AG04450 (cell line): ENCODE measurements at regions not wholly inside any gene's neighbourhood (a gene's known extent, or its start where the extent isn't known, plus 50 kb on each side); places are given as distances from the start of the nearest gene placed in this dataset.

Source experiments
- CTCF ChIA-PET: fragments of 300-600, 350-600 bp; formaldehyde crosslinking; extraction: SDS; loops from one replicate; lab custom pipeline; 2022; ENCODE audit warnings: antibody characterized with exemption, inconsistent platforms; lab: Charles Lee
- POLR2A ChIA-PET: fragments of 350-600 bp; formaldehyde crosslinking; extraction: SDS; loops from one replicate; lab custom pipeline; 2021; ENCODE audit warnings: antibody characterized with exemption, inconsistent platforms; lab: Yijun Ruan, JAX
- DNase-seq: peaks from one replicate; pipeline ENCODE4 v3.0.0-alpha.2; 2011; ENCODE audit warnings: low read depth, low spot score
- H3K27ac ChIP-seq: one replicate; pipeline ENCODE4 v1.5.1; 2012; ENCODE audit warnings: low read depth, low read length, control low read depth
- H3K27me3 ChIP-seq: one replicate; pipeline ENCODE4 v1.6.0; 2012; ENCODE audit warnings: low read length; ENCODE audit not compliant: control insufficient read depth, insufficient read depth
- H3K4me3 ChIP-seq: 2 replicates; pipeline ENCODE4 v1.5.1; 2011; ENCODE audit warnings: mild to moderate bottlenecking, low read depth, low read length, control low read depth
- H3K9me3 ChIP-seq: 2 replicates; pipeline ENCODE4 v1.5.1; 2012; ENCODE audit warnings: low read length; ENCODE audit not compliant: control insufficient read depth, insufficient read depth
- CTCF ChIP-seq: IDR thresholded peaks from 2 replicates; pipeline ENCODE4 v1.5.1; 2011; ENCODE audit warnings: low read depth, low read length, control low read depth, inconsistent platforms

- no peak overlapping the region for H3K4me3 ChIP-seq
- TF ChIP-seq CTCF, result no peak
- POLR2A ChIA-PET, result no interaction called here
- H3K27me3 ChIP-seq, result no peaks in the 10 kb centered on the region
- CTCF ChIA-PET, result interaction anchor here (0.6 to 1.5 kb wide), 2 partner anchors 128 to 1259 kb away, joined by 3 to 5 read pairs; no protein-coding TSS in a partner anchor
- H3K9me3 ChIP-seq, result no peaks in the 10 kb centered on the region
- DNase-seq, result no peak
- no peak overlapping the region for H3K27ac ChIP-seq
Observed at GRCh38 chr12:92640691-92641090, 62.1 kb upstream of the PLEKHG7 start.

- no peak for DNase-seq
- TF ChIP-seq CTCF, result no peak
- CTCF ChIA-PET, result interaction anchor here (1.4 to 3.6 kb wide), 3 partner anchors 10 to 1257 kb away, joined by 3 to 13 read pairs (median 3); no protein-coding TSS in a partner anchor
- no peaks in the 10 kb centered on the region for H3K9me3 ChIP-seq
- POLR2A ChIA-PET, result no interaction called here
- H3K4me3 ChIP-seq, result no peak overlapping the region
- no peak overlapping the region for H3K27ac ChIP-seq
- no peaks in the 10 kb centered on the region for H3K27me3 ChIP-seq
Observed at GRCh38 chr12:92639017-92639416, 63.8 kb upstream of the PLEKHG7 start.

GRCh38 chr12:92634730-92635129 lies 68.1 kb upstream of the PLEKHG7 start:
- Histone ChIP-seq H3K27me3 (no peaks in the 10 kb centered on the region), H3K27ac (no peak overlapping the region), H3K9me3 (no peaks in the 10 kb centered on the region), H3K4me3 (no peak overlapping the region)
- ChIA-PET POLR2A (no interaction called here), CTCF (interaction anchor here (0.8 kb wide), 1 partner anchor 1252 kb away, joined by 3 read pairs; no protein-coding TSS in a partner anchor)
- DNase-seq, result no peak
- no peak for TF ChIP-seq CTCF

- Histone ChIP-seq H3K9me3 (no peaks in the 10 kb centered on the region), H3K27ac (no peak overlapping the region), H3K4me3 (no peak overlapping the region), H3K27me3 (no peaks in the 10 kb centered on the region)
- CTCF ChIA-PET, result interaction anchor here (0.8 kb wide), 1 partner anchor 1252 kb away, joined by 3 read pairs; no protein-coding TSS in a partner anchor
- POLR2A ChIA-PET, result no interaction called here
- no peak for TF ChIP-seq CTCF
- DNase-seq, result no peak
Observed at GRCh38 chr12:92634202-92634601, 68.6 kb upstream of the PLEKHG7 start.

- no peak for TF ChIP-seq CTCF
- no peak overlapping the region for H3K4me3 ChIP-seq
- CTCF ChIA-PET, result interaction anchor here (0.9 to 2.1 kb wide), 3 partner anchors 19 to 1249 kb away, joined by 3 to 7 read pairs (median 6); no protein-coding TSS in a partner anchor
- POLR2A ChIA-PET, result no interaction called here
- H3K9me3 ChIP-seq, result no peaks in the 10 kb centered on the region
- no peaks in the 10 kb centered on the region for H3K27me3 ChIP-seq
- H3K27ac ChIP-seq, result no peak overlapping the region
- DNase-seq, result no peak
Observed at GRCh38 chr12:92630968-92631367, 71.8 kb upstream of the PLEKHG7 start.
